ENCODE measurements at regions not wholly inside any gene's neighbourhood (a gene's known extent, or its start where the extent isn't known, plus 50 kb on each side); places are given as distances from the start of the nearest gene placed in this dataset.

DNA sequence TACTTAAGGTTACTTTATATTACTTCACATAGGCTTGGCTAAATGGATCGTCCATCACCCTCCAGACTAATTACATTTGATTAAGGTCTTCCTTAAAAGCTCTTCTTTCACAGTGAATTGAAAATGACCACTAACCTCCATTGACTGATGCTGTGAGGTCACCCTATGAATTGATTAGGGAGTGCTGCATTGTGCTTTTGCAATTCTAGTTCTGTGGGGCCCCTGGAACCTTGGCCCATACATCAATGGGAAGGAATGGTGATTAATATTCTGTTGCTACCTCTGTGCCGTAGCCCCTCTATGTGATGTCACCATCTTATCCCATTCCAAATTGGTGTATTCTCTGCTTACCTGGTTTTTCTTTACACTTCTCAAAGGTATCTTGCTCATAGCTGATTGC is 682.2 kb downstream of the SQOR start:
- H3K36me3 ChIP-seq (ENCODE audit: control insufficient read depth in 2 of 2, insufficient read depth in 2 of 2, low read length in 1 of 2): no peaks in the 10 kb centered on the region
- no TSS peak for BruUV-seq (replicated peaks)
- intact Hi-C loops (cut with micrococcal nuclease; ENCODE audit: unreplicated experiment) (loop anchor here (10.0 kb wide), 1 partner anchor 708 kb away; no protein-coding TSS in a partner anchor), in situ Hi-C loops (cut with MboI) (loop anchor here (25.0 kb wide), 1 partner anchor 1670 kb away; no protein-coding TSS in a partner anchor)
- no peaks in the 10 kb centered on the region for H3K4me1 ChIP-seq (ENCODE audit: control insufficient read depth, insufficient read depth, low read length)
- no peak overlapping the region for H3K4me3 ChIP-seq
- no peaks in the 10 kb centered on the region for H4K20me1 ChIP-seq (ENCODE audit: control insufficient read depth, insufficient read depth)
- no peak for FAIRE-seq
- no peak overlapping the region for H2AFZ ChIP-seq (ENCODE audit: control insufficient read depth, low read depth, low read length)
- no peak for DNase-seq (ENCODE audit: low read depth, low spot score)
- H3K79me2 ChIP-seq (ENCODE audit: control insufficient read depth, insufficient read depth, low read length): no peaks in the 10 kb centered on the region
- ChIA-PET POLR2A (no interaction called here), CTCF (no interaction called here), SMC1A (ENCODE audit: uncharacterized antibody, unreplicated experiment) (interaction anchor here (1.0 to 1.2 kb wide), 2 partner anchors 70 to 711 kb away, joined by 3 read pairs; no protein-coding TSS in a partner anchor), RAD21 (ENCODE audit: unreplicated experiment) (no interaction called here)
- H3K27ac ChIP-seq (ENCODE audit: control insufficient read depth, insufficient read depth): no peak overlapping the region
- H3K9me3 ChIP-seq (replicated peaks; ENCODE audit: control insufficient read depth, insufficient read depth, low read length): no peaks in the 10 kb centered on the region
- no peak overlapping the region for H3K9ac ChIP-seq (ENCODE audit: control insufficient read depth, insufficient read depth, low read length)
- no peaks in the 10 kb centered on the region for H3K27me3 ChIP-seq (replicated peaks in 1 of 2; ENCODE audit: control insufficient read depth in 2 of 2, insufficient read depth in 2 of 2, low read length in 1 of 2)
- TF ChIP-seq POLR2A (IDR thresholded peaks at IDR 0.05; ENCODE audit: low read depth, low read length): no peak
- TF ChIP-seq PAX8 (IDR thresholded peaks at IDR 0.05): no peak
- TF ChIP-seq, protein P1, sequence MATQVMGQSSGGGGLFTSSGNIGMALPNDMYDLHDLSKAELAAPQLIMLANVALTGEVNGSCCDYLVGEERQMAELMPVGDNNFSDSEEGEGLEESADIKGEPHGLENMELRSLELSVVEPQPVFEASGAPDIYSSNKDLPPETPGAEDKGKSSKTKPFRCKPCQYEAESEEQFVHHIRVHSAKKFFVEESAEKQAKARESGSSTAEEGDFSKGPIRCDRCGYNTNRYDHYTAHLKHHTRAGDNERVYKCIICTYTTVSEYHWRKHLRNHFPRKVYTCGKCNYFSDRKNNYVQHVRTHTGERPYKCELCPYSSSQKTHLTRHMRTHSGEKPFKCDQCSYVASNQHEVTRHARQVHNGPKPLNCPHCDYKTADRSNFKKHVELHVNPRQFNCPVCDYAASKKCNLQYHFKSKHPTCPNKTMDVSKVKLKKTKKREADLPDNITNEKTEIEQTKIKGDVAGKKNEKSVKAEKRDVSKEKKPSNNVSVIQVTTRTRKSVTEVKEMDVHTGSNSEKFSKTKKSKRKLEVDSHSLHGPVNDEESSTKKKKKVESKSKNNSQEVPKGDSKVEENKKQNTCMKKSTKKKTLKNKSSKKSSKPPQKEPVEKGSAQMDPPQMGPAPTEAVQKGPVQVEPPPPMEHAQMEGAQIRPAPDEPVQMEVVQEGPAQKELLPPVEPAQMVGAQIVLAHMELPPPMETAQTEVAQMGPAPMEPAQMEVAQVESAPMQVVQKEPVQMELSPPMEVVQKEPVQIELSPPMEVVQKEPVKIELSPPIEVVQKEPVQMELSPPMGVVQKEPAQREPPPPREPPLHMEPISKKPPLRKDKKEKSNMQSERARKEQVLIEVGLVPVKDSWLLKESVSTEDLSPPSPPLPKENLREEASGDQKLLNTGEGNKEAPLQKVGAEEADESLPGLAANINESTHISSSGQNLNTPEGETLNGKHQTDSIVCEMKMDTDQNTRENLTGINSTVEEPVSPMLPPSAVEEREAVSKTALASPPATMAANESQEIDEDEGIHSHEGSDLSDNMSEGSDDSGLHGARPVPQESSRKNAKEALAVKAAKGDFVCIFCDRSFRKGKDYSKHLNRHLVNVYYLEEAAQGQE (IDR thresholded peaks at IDR 0.05; ENCODE audit: low read depth, low read length): no peak
- TF ChIP-seq SKIL (IDR thresholded peaks at IDR 0.05; ENCODE audit: low read depth, poor library complexity, severe bottlenecking): no peak
- WGBS (ENCODE audit: insufficient coverage, insufficient replicate concordance, low lambda C conversion rate, missing lambda C conversion rate): 45% methylated on average over 2 of the region's 2 CpGs
- no peak overlapping the region for H3K4me2 ChIP-seq (ENCODE audit: control insufficient read depth, insufficient read depth)
- no peak for ATAC-seq

Measured in GM12878 (cell line).